ENCODE measurements at regions not wholly inside any gene's neighbourhood (a gene's known extent, or its start where the extent isn't known, plus 50 kb on each side); places are given as distances from the start of the nearest gene placed in this dataset.

DNA sequence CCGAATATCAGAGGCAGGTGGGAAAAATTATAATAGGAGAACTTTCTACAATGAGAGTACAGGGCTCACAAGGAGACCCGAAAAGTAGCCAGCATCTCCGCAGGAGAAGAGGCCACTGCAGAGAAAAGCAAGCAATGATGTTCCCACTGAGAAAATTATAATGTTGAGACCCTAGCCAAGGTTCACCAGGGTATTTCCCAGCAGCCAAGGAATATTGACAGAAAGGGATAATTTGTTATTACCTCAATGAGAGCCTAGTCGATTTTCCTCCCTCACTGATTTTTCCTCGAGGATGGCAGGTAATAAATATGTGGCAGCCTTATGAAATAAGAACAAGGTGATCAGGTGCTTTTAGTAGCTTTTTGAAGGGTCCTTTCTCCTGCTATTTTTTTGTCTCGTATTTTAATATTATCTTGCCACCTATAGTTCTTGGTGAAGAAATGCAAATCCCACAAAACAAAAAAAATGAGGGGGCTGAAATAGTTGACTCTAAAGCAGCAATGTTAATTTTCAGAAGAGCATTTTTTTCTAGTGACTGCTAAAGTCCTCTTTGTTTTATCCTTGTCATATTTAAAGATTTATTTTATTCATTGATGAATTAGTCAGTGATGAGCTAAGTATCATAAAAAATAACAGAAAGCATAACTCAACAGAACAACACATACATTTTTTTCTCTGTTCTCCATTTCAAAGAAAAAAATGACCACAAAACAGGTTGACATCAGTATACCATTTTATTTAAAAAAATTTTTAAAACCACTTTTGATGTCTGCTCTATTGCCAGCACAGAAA, 215.4 kb downstream of the KCNE4 start:
- ChIA-PET POLR2A (no interaction called here), CTCF (no interaction called here)
- no peaks in the 10 kb centered on the region for H3K4me1 ChIP-seq (ENCODE audit: control insufficient read depth in 2 of 2, insufficient read depth in 2 of 2, low read length in 2 of 2)
- WGBS (ENCODE audit: insufficient coverage): 85% methylated on average over 3 of the region's 6 CpGs
- Mint-ChIP-seq H3K4me1 (no peaks in the 10 kb centered on the region), H3K27me3 (no peaks in the 10 kb centered on the region), H3K9me3 (ENCODE audit: insufficient read depth) (no peaks in the 10 kb centered on the region), H3K27ac (no peak overlapping the region), H3K4me3 (no peak overlapping the region)
- no peak overlapping the region for H3K4me3 ChIP-seq (ENCODE audit: control extremely low read depth in 1 of 5, extremely low read depth in 1 of 5, insufficient read depth in 1 of 5, low read depth in 2 of 5, low read length in 4 of 5)
- H3K9me3 ChIP-seq (ENCODE audit: control extremely low read depth in 1 of 3, control insufficient read depth in 2 of 3, insufficient read depth in 1 of 3, low read length in 2 of 3): no peaks in the 10 kb centered on the region
- no peak overlapping the region for H3K9ac ChIP-seq (ENCODE audit: low read length)
- no peak overlapping the region for H2AFZ ChIP-seq (ENCODE audit: insufficient read depth, low read depth, low read length, poor library complexity, severe bottlenecking)
- DNase-seq (no peak), ATAC-seq (ENCODE audit: low read depth) (no peak)
- H3K27me3 ChIP-seq (replicated peaks in 1 of 4; ENCODE audit: control extremely low read depth in 1 of 4, control insufficient read depth in 3 of 4, insufficient read depth in 4 of 4, low read length in 3 of 4): no peaks in the 10 kb centered on the region
- no peaks in the 10 kb centered on the region for H4K20me1 ChIP-seq (ENCODE audit: control insufficient read depth, insufficient read depth, low read length, poor library complexity, severe bottlenecking)
- no peak for TF ChIP-seq EZH2 (IDR thresholded peaks at IDR 0.05; ENCODE audit: borderline replicate concordance, insufficient read depth, low read depth, low read length, poor library complexity, severe bottlenecking)
- TF ChIP-seq, protein P1, sequence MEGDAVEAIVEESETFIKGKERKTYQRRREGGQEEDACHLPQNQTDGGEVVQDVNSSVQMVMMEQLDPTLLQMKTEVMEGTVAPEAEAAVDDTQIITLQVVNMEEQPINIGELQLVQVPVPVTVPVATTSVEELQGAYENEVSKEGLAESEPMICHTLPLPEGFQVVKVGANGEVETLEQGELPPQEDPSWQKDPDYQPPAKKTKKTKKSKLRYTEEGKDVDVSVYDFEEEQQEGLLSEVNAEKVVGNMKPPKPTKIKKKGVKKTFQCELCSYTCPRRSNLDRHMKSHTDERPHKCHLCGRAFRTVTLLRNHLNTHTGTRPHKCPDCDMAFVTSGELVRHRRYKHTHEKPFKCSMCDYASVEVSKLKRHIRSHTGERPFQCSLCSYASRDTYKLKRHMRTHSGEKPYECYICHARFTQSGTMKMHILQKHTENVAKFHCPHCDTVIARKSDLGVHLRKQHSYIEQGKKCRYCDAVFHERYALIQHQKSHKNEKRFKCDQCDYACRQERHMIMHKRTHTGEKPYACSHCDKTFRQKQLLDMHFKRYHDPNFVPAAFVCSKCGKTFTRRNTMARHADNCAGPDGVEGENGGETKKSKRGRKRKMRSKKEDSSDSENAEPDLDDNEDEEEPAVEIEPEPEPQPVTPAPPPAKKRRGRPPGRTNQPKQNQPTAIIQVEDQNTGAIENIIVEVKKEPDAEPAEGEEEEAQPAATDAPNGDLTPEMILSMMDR (IDR thresholded peaks at IDR 0.05): no peak
- no peaks in the 10 kb centered on the region for H3K36me3 ChIP-seq (replicated peaks in 1 of 2; ENCODE audit: control extremely low read depth in 1 of 2, control insufficient read depth in 1 of 2, extremely low read depth in 1 of 2, insufficient read depth in 2 of 2, low read length in 1 of 2)
- no peak overlapping the region for H3K27ac ChIP-seq (ENCODE audit: low read length in 2 of 2)
- no peak overlapping the region for H3K4me2 ChIP-seq (replicated peaks; ENCODE audit: low read depth, low read length, poor library complexity, severe bottlenecking)
- intact Hi-C loops (cut with micrococcal nuclease): no loop called here
- H3K79me2 ChIP-seq (ENCODE audit: control insufficient read depth, insufficient read depth, low read length): no peaks in the 10 kb centered on the region

DNA sequence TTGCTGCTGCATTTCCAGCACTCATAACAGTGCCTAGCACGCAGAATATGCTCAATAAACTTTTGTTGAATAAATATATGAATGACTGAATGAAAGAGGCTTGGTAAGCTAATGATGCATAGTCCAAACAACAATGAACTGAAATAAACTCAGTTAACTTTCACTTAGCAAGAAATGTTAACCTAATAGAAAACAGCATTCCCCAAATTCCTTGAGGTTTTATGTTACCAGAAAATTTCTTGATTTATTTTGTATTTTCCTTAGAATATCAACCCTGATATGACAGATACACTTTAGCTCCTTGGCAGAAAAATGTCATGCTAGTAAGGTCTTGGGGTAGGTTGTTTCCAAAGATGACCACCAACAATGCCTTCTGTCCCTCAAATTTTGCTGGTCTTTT, 217.4 kb downstream of the KCNE4 start:
- Histone ChIP-seq H3K4me1 (ENCODE audit: control insufficient read depth in 2 of 2, insufficient read depth in 2 of 2, low read length in 2 of 2) (no peaks in the 10 kb centered on the region), H3K9ac (ENCODE audit: low read length) (no peak overlapping the region), H3K4me2 (replicated peaks; ENCODE audit: low read depth, low read length, poor library complexity, severe bottlenecking) (no peak overlapping the region), H3K36me3 (replicated peaks in 1 of 2; ENCODE audit: control extremely low read depth in 1 of 2, control insufficient read depth in 1 of 2, extremely low read depth in 1 of 2, insufficient read depth in 2 of 2, low read length in 1 of 2) (no peaks in the 10 kb centered on the region), H3K27ac (ENCODE audit: low read length in 2 of 2) (no peak overlapping the region), H2AFZ (ENCODE audit: insufficient read depth, low read depth, low read length, poor library complexity, severe bottlenecking) (no peak overlapping the region), H3K79me2 (ENCODE audit: control insufficient read depth, insufficient read depth, low read length) (no peaks in the 10 kb centered on the region), H3K4me3 (ENCODE audit: control extremely low read depth in 1 of 5, extremely low read depth in 1 of 5, insufficient read depth in 1 of 5, low read depth in 2 of 5, low read length in 4 of 5) (no peak overlapping the region), H3K9me3 (ENCODE audit: control extremely low read depth in 1 of 3, control insufficient read depth in 2 of 3, insufficient read depth in 1 of 3, low read length in 2 of 3) (no peaks in the 10 kb centered on the region), H4K20me1 (ENCODE audit: control insufficient read depth, insufficient read depth, low read length, poor library complexity, severe bottlenecking) (no peaks in the 10 kb centered on the region), H3K27me3 (replicated peaks in 1 of 4; ENCODE audit: control extremely low read depth in 1 of 4, control insufficient read depth in 3 of 4, insufficient read depth in 4 of 4, low read length in 3 of 4) (no peaks in the 10 kb centered on the region)
- H3K4me1 Mint-ChIP-seq: no peaks in the 10 kb centered on the region
- no peaks in the 10 kb centered on the region for H3K9me3 Mint-ChIP-seq (ENCODE audit: insufficient read depth)
- TF ChIP-seq, protein P1 (IDR thresholded peaks at IDR 0.05): no peak
- TF ChIP-seq EZH2 (IDR thresholded peaks at IDR 0.05; ENCODE audit: borderline replicate concordance, insufficient read depth, low read depth, low read length, poor library complexity, severe bottlenecking): no peak
- H3K4me3 Mint-ChIP-seq: no peak overlapping the region
- ATAC-seq (ENCODE audit: low read depth) (no peak), DNase-seq (no peak)
- no peak overlapping the region for H3K27ac Mint-ChIP-seq
- no peaks in the 10 kb centered on the region for H3K27me3 Mint-ChIP-seq
- WGBS (ENCODE audit: insufficient coverage): no CpG with 5 or more reads among the region's 1 CpG
- intact Hi-C loops (cut with micrococcal nuclease): no loop called here
- ChIA-PET CTCF (no interaction called here), POLR2A (no interaction called here)

All from B cell (primary cell).